ENCODE measurements at regions not wholly inside any gene's neighbourhood (a gene's known extent, or its start where the extent isn't known, plus 50 kb on each side); places are given as distances from the start of the nearest gene placed in this dataset.
"Not testable (repeated sequence)": the region's sequence is repeated elsewhere in the genome, so short reads cannot be mapped to it uniquely, and the experiment has no call there.

GRCh38 chr4:3877868-3878267, 111.7 kb downstream of the ADRA2C start:
- DNase-seq (no peak), ATAC-seq (no peak)
- Histone ChIP-seq H3K27me3 (ENCODE audit: control insufficient read depth, insufficient read depth) (no peaks in the 10 kb centered on the region), H3K9me3 (ENCODE audit: control insufficient read depth, low read length) (no peaks in the 10 kb centered on the region), H3K4me1 (ENCODE audit: control insufficient read depth, insufficient read depth, low read length) (no peaks in the 10 kb centered on the region), H3K27ac (ENCODE audit: low read length) (no peak overlapping the region), H3K4me3 (ENCODE audit: low read length) (no peak overlapping the region)
- WGBS = 85% methylated on average over 1 of the region's 1 CpG
- intact Hi-C loops (cut with DNase I) = loop anchor here in 1 of 4 donors (10.0 kb wide), 1 partner anchor 773 kb away; no protein-coding TSS in a partner anchor

GRCh38 chr4:3878678-3879077, 112.5 kb downstream of the ADRA2C start:
- Histone ChIP-seq H3K4me3 (ENCODE audit: low read length) (no peak overlapping the region), H3K9me3 (ENCODE audit: control insufficient read depth, low read length) (no peaks in the 10 kb centered on the region), H3K27me3 (ENCODE audit: control insufficient read depth, insufficient read depth) (no peaks in the 10 kb centered on the region), H3K27ac (ENCODE audit: low read length) (no peak overlapping the region), H3K4me1 (ENCODE audit: control insufficient read depth, insufficient read depth, low read length) (no peaks in the 10 kb centered on the region)
- intact Hi-C loops (cut with DNase I) = loop anchor here in 1 of 4 donors (10.0 kb wide), 1 partner anchor 774 kb away; no protein-coding TSS in a partner anchor
- ATAC-seq (no peak), DNase-seq (no peak)
- WGBS = 84% methylated on average over 2 of the region's 2 CpGs

GRCh38 chr4:3879681-3880614, 113.8 kb downstream of the ADRA2C start:
- Histone ChIP-seq H3K4me1 (ENCODE audit: control insufficient read depth, insufficient read depth, low read length) (no peaks in the 10 kb centered on the region), H3K27ac (ENCODE audit: low read length) (no peak overlapping the region), H3K27me3 (ENCODE audit: control insufficient read depth, insufficient read depth) (no peaks in the 10 kb centered on the region), H3K9me3 (ENCODE audit: control insufficient read depth, low read length) (no peaks in the 10 kb centered on the region), H3K4me3 (ENCODE audit: low read length) (no peak overlapping the region)
- ATAC-seq (peak; percentile 48 to 51), DNase-seq (no peak)
- intact Hi-C loops (cut with DNase I) = loop anchor here in 1 of 4 donors (10.0 kb wide), 1 partner anchor 775 kb away; no protein-coding TSS in a partner anchor
- WGBS = 7% methylated on average over 46 of the region's 46 CpGs

GRCh38 chr4:3880615-3881120, 114.5 kb downstream of the ADRA2C start:
- Histone ChIP-seq H3K4me3 (ENCODE audit: low read length) (no peak overlapping the region), H3K4me1 (ENCODE audit: control insufficient read depth, insufficient read depth, low read length) (no peaks in the 10 kb centered on the region), H3K27me3 (ENCODE audit: control insufficient read depth, insufficient read depth) (no peaks in the 10 kb centered on the region), H3K27ac (ENCODE audit: low read length) (no peak overlapping the region), H3K9me3 (ENCODE audit: control insufficient read depth, low read length) (no peaks in the 10 kb centered on the region)
- ATAC-seq (peak; percentile 77 to 81), DNase-seq (peak; percentile 54 to 83 (median 81))
- intact Hi-C loops (cut with DNase I) = no loop called here
- WGBS = 4% methylated on average over 18 of the region's 18 CpGs

GRCh38 chr4:3882316-3882885, 116.2 kb downstream of the ADRA2C start:
- intact Hi-C loops (cut with DNase I); ATAC-seq; H3K9me3 ChIP-seq (ENCODE audit: control insufficient read depth, low read length); DNase-seq; H3K4me3 ChIP-seq (ENCODE audit: low read length); H3K4me1 ChIP-seq (ENCODE audit: control insufficient read depth, insufficient read depth, low read length); H3K27me3 ChIP-seq (ENCODE audit: control insufficient read depth, insufficient read depth); H3K27ac ChIP-seq (ENCODE audit: low read length): not testable (repeated sequence)
- WGBS = 74% methylated on average over 12 of the region's 12 CpGs

GRCh38 chr4:3884261-3884660, 118.1 kb downstream of the ADRA2C start:
- DNase-seq; ATAC-seq; H3K27me3 ChIP-seq (ENCODE audit: control insufficient read depth, insufficient read depth); intact Hi-C loops (cut with DNase I); H3K4me3 ChIP-seq (ENCODE audit: low read length); H3K9me3 ChIP-seq (ENCODE audit: control insufficient read depth, low read length); H3K4me1 ChIP-seq (ENCODE audit: control insufficient read depth, insufficient read depth, low read length); H3K27ac ChIP-seq (ENCODE audit: low read length): not testable (repeated sequence)
- WGBS = 60% methylated on average over 5 of the region's 5 CpGs

- ATAC-seq = not testable (repeated sequence)
Measured at GRCh38 chr4:3893590-3893989, 127.4 kb downstream of the ADRA2C start.

GRCh38 chr4:3894086-3894959, 128.1 kb downstream of the ADRA2C start:
- H3K4me3 ChIP-seq (ENCODE audit: low read length); H3K27ac ChIP-seq (ENCODE audit: low read length); H3K9me3 ChIP-seq (ENCODE audit: control insufficient read depth, low read length); H3K4me1 ChIP-seq (ENCODE audit: control insufficient read depth, insufficient read depth, low read length); ATAC-seq; intact Hi-C loops (cut with DNase I); H3K27me3 ChIP-seq (ENCODE audit: control insufficient read depth, insufficient read depth); DNase-seq: not testable (repeated sequence)
- 83% methylated on average over 20 of the region's 20 CpGs for WGBS

More at GRCh38 chr4:3893590-3893989, 127.4 kb downstream of the ADRA2C start:
- H3K4me3 ChIP-seq (ENCODE audit: low read length); H3K27ac ChIP-seq (ENCODE audit: low read length); H3K27me3 ChIP-seq (ENCODE audit: control insufficient read depth, insufficient read depth); H3K9me3 ChIP-seq (ENCODE audit: control insufficient read depth, low read length); H3K4me1 ChIP-seq (ENCODE audit: control insufficient read depth, insufficient read depth, low read length); intact Hi-C loops (cut with DNase I); DNase-seq: not testable (repeated sequence)
- WGBS = 31% methylated on average over 8 of the region's 8 CpGs

GRCh38 chr4:3896441-3896840, 130.3 kb downstream of the ADRA2C start:
- DNase-seq = no peak
- Histone ChIP-seq H3K27ac (ENCODE audit: low read length) (no peak overlapping the region), H3K4me1 (ENCODE audit: control insufficient read depth, insufficient read depth, low read length) (no peaks in the 10 kb centered on the region), H3K27me3 (ENCODE audit: control insufficient read depth, insufficient read depth) (no peaks in the 10 kb centered on the region), H3K4me3 (ENCODE audit: low read length) (no peak overlapping the region), H3K9me3 (ENCODE audit: control insufficient read depth, low read length) (no peaks in the 10 kb centered on the region)
- no peak for ATAC-seq
- intact Hi-C loops (cut with DNase I) = no loop called here
- 59% methylated on average over 6 of the region's 6 CpGs for WGBS

GRCh38 chr4:3896871-3897578, 130.8 kb downstream of the ADRA2C start:
- H3K27me3 ChIP-seq (ENCODE audit: control insufficient read depth, insufficient read depth); ATAC-seq; H3K4me3 ChIP-seq (ENCODE audit: low read length); H3K4me1 ChIP-seq (ENCODE audit: control insufficient read depth, insufficient read depth, low read length); H3K27ac ChIP-seq (ENCODE audit: low read length); H3K9me3 ChIP-seq (ENCODE audit: control insufficient read depth, low read length); intact Hi-C loops (cut with DNase I); DNase-seq: not testable (repeated sequence)
- 89% methylated on average over 20 of the region's 20 CpGs for WGBS
